Activated CD8-positive, alpha-beta memory T cell treated with anti-CD3 and anti-CD28 coated beads, Interleukin-2, amount 50 U/mL, for 48 hours (primary cell): ENCODE measurements at regions not wholly inside any gene's neighbourhood (a gene's known extent, or its start where the extent isn't known, plus 50 kb on each side); places are given as distances from the start of the nearest gene placed in this dataset.

Experiments
- DNase-seq: peaks from one replicate; pipeline ENCODE4 v3.0.0-alpha.2; 2020

- no peak for DNase-seq
Measured at GRCh38 chr1:232305050-232305449, 324.9 kb downstream of the SIPA1L2 start.

- no peak for DNase-seq
Measured at GRCh38 chr1:232303222-232303620, 326.7 kb downstream of the SIPA1L2 start.

GRCh38 chr1:232302376-232303221 lies 327.3 kb downstream of the SIPA1L2 start:
- DNase-seq: no peak

- no peak for DNase-seq
Measured at GRCh38 chr1:232301246-232301645, 328.7 kb downstream of the SIPA1L2 start.

- DNase-seq: no peak
Measured at GRCh38 chr1:232300466-232300865, 329.5 kb downstream of the SIPA1L2 start.

- no peak for DNase-seq
Measured at GRCh38 chr1:232296461-232296860, 333.5 kb downstream of the SIPA1L2 start.

GRCh38 chr1:232293361-232293760 lies 336.6 kb downstream of the SIPA1L2 start:
- DNase-seq: no peak

- DNase-seq: no peak
Measured at GRCh38 chr1:232292818-232293217, 337.1 kb downstream of the SIPA1L2 start.

GRCh38 chr1:232292239-232292638 lies 337.7 kb downstream of the SIPA1L2 start:
- DNase-seq: no peak

- DNase-seq: no peak
Measured at GRCh38 chr1:232291681-232292080, 338.3 kb downstream of the SIPA1L2 start.

GRCh38 chr1:232291261-232291660 lies 338.7 kb downstream of the SIPA1L2 start:
- no peak for DNase-seq

GRCh38 chr1:232290570-232290969 lies 339.4 kb downstream of the SIPA1L2 start:
- DNase-seq: no peak

GRCh38 chr1:232287676-232288569 lies 342.0 kb downstream of the SIPA1L2 start:
- no peak for DNase-seq

GRCh38 chr1:232285138-232285537 lies 344.8 kb downstream of the SIPA1L2 start:
- DNase-seq: no peak

GRCh38 chr1:232283864-232284263 lies 346.1 kb downstream of the SIPA1L2 start:
- DNase-seq: no peak

- DNase-seq: no peak
Measured at GRCh38 chr1:232282498-232282897, 347.4 kb downstream of the SIPA1L2 start.

- no peak for DNase-seq
Measured at GRCh38 chr1:232280910-232281309, 349.0 kb downstream of the SIPA1L2 start.

GRCh38 chr1:232279909-232280400 lies 350.0 kb downstream of the SIPA1L2 start:
- no peak for DNase-seq

GRCh38 chr1:232278925-232279324 lies 351.0 kb downstream of the SIPA1L2 start:
- DNase-seq: no peak

- no peak for DNase-seq
Measured at GRCh38 chr1:232276651-232277050, 353.3 kb downstream of the SIPA1L2 start.

GRCh38 chr1:232274999-232275710 lies 354.8 kb downstream of the SIPA1L2 start:
- no peak for DNase-seq

GRCh38 chr1:232274236-232274855 lies 355.6 kb downstream of the SIPA1L2 start:
- DNase-seq: no peak

- DNase-seq: no peak
Measured at GRCh38 chr1:232273011-232273410, 356.9 kb downstream of the SIPA1L2 start.
